ENCODE measurements at regions not wholly inside any gene's neighbourhood (a gene's known extent, or its start where the extent isn't known, plus 50 kb on each side); places are given as distances from the start of the nearest gene placed in this dataset.

GRCh38 chr5:29853711-29854220 lies 1339.7 kb upstream of the CDH6 start:
- no peak overlapping the region for H3K4me3 ChIP-seq (ENCODE audit: extremely low read depth in 1 of 4, insufficient read depth in 2 of 4, low read depth in 3 of 4, low read length in 4 of 4)
- H4K5ac ChIP-seq (ENCODE audit: insufficient read length, low read depth, low read length), result no peak overlapping the region
- no peaks in the 10 kb centered on the region for H4K20me1 ChIP-seq (replicated peaks in 1 of 2; ENCODE audit: control insufficient read depth in 1 of 2, insufficient read depth in 2 of 2, low read length in 2 of 2)
- H3K9ac ChIP-seq (replicated peaks in 1 of 4; ENCODE audit: extremely low read depth in 1 of 4, low read depth in 3 of 4, low read length in 3 of 4), result no peak overlapping the region
- H2AFZ ChIP-seq (ENCODE audit: low read length), result no peak overlapping the region
- no peak overlapping the region for H3K4me2 ChIP-seq (ENCODE audit: insufficient read depth in 1 of 2, low read depth in 2 of 2, low read length in 2 of 2)
- H4K91ac ChIP-seq (replicated peaks; ENCODE audit: insufficient read length, low read length), result no peak overlapping the region
- no peak overlapping the region for H3K14ac ChIP-seq (ENCODE audit: insufficient read length)
- no peak overlapping the region for H2AK5ac ChIP-seq (ENCODE audit: low read depth, low read length)
- H3K36me3 ChIP-seq (ENCODE audit: control insufficient read depth in 2 of 4, insufficient read depth in 4 of 4, low read length in 3 of 4), result no peaks in the 10 kb centered on the region
- H3K18ac ChIP-seq (ENCODE audit: extremely low read depth, low read length), result no peak overlapping the region
- POLR2A ChIA-PET (ENCODE audit: partially characterized antibody), result no interaction called here
- FAIRE-seq, result no peak
- no peaks in the 10 kb centered on the region for H3K23me2 ChIP-seq (ENCODE audit: low read depth, low read length)
- no peaks in the 10 kb centered on the region for H3K4me1 ChIP-seq (replicated peaks in 1 of 4; ENCODE audit: control insufficient read depth in 3 of 4, insufficient read depth in 4 of 4, low read length in 3 of 4)
- H3K56ac ChIP-seq (replicated peaks; ENCODE audit: insufficient read length, low read depth, low read length), result no peak overlapping the region
- no peak overlapping the region for H4K8ac ChIP-seq (ENCODE audit: extremely low read depth, insufficient read depth, low read length)
- no peak overlapping the region for H2BK15ac ChIP-seq (ENCODE audit: low read length)
- H2BK120ac ChIP-seq (replicated peaks; ENCODE audit: low read depth, low read length), result no peak overlapping the region
- DNase-seq (ENCODE audit: low read depth in 1 of 2, low spot score in 2 of 2), result no peak
- H3K27me3 ChIP-seq (replicated peaks in 1 of 4; ENCODE audit: control insufficient read depth in 3 of 4, extremely low read depth in 1 of 4, insufficient read depth in 3 of 4, low read length in 3 of 4), result no peaks in the 10 kb centered on the region
- 69% methylated on average over 2 of the region's 2 CpGs; no CpG with 5 or more reads in 1 of the 2 experiments for WGBS, 2 experiments (ENCODE audit: extremely low coverage in 1 of 2, insufficient coverage in 1 of 2, insufficient read length in 1 of 2, insufficient replicate concordance in 2 of 2, low coverage in 1 of 2, low lambda C conversion rate in 2 of 2, missing lambda C conversion rate in 1 of 2)
- no peaks in the 10 kb centered on the region for H3K79me2 ChIP-seq (ENCODE audit: control insufficient read depth in 1 of 2, insufficient read depth in 2 of 2, low read length in 2 of 2)
- CTCF ChIA-PET (ENCODE audit: partially characterized antibody), result no interaction called here
- no peaks in the 10 kb centered on the region; a peak in 1 of 4 replicates for H3K9me3 ChIP-seq (ENCODE audit: insufficient read depth in 2 of 2, low read depth in 1 of 2, low read length in 1 of 2)
- H3K23ac ChIP-seq (ENCODE audit: insufficient read length), result no peak overlapping the region
- no peak overlapping the region for H2BK5ac ChIP-seq (ENCODE audit: low read depth, low read length)
- no peak overlapping the region for H2BK20ac ChIP-seq (ENCODE audit: low read length)
- no peak overlapping the region for H3K4ac ChIP-seq (replicated peaks; ENCODE audit: insufficient read length, low read depth, low read length)
- H2BK12ac ChIP-seq (ENCODE audit: low read depth, low read length), result no peak overlapping the region
- no peak for TF ChIP-seq CTCF (IDR thresholded peaks at IDR 0.05; ENCODE audit: control extremely low read depth in 1 of 3, insufficient read depth in 1 of 3, low read depth in 1 of 3, low read length in 3 of 3)
- no peak for TF ChIP-seq EP300 (IDR thresholded peaks at IDR 0.05; ENCODE audit: borderline replicate concordance in 1 of 2, low read depth in 2 of 2, low read length in 2 of 2)
- H3K79me1 ChIP-seq (ENCODE audit: low read depth, low read length), result no peaks in the 10 kb centered on the region
- no peak overlapping the region for H3K27ac ChIP-seq (ENCODE audit: low read depth, low read length)

All from H1 (cell line).